ENCODE measurements at regions not wholly inside any gene's neighbourhood (a gene's known extent, or its start where the extent isn't known, plus 50 kb on each side); places are given as distances from the start of the nearest gene placed in this dataset.

GRCh38 chr1:13931226-13931625 is 231.2 kb downstream of the PRDM2 start:
- Histone ChIP-seq H3K36me3 (ENCODE audit: low read length) (no peaks in the 10 kb centered on the region), H3K9me3 (ENCODE audit: insufficient read depth, low read length) (no peaks in the 10 kb centered on the region), H3F3A (ENCODE audit: insufficient read depth) (no peaks in the 10 kb centered on the region), H3K27me3 (ENCODE audit: low read length) (no peaks in the 10 kb centered on the region), H3K9ac (ENCODE audit: low read length) (no peak overlapping the region), H3K4me3 (ENCODE audit: insufficient read depth, low read length, poor library complexity, severe bottlenecking) (no peak overlapping the region), H4K20me1 (ENCODE audit: low read depth, low read length) (no peaks in the 10 kb centered on the region), H3K9me2 (replicated peaks; ENCODE audit: insufficient read depth, low read length) (no peaks in the 10 kb centered on the region), H3K4me2 (ENCODE audit: low read depth, low read length, poor library complexity, severe bottlenecking) (no peak overlapping the region), H2AFZ (ENCODE audit: low read depth, low read length, severe bottlenecking) (no peak overlapping the region), H3K27ac (ENCODE audit: low read depth, low read length) (no peak overlapping the region), H3K79me2 (ENCODE audit: insufficient read depth, low read length) (no peaks in the 10 kb centered on the region)
- TF ChIP-seq CTCF (IDR thresholded peaks at IDR 0.05; ENCODE audit: insufficient read depth, low read length, poor library complexity, severe bottlenecking) = no peak
- TF ChIP-seq EZH2phosphoT487 (conservative IDR thresholded peaks at IDR 0.05; ENCODE audit: low read length) = no peak

- Histone ChIP-seq H3F3A (ENCODE audit: insufficient read depth) (no peaks in the 10 kb centered on the region), H4K20me1 (ENCODE audit: low read depth, low read length) (no peaks in the 10 kb centered on the region), H3K9ac (ENCODE audit: low read length) (no peak overlapping the region), H3K9me3 (ENCODE audit: insufficient read depth, low read length) (no peaks in the 10 kb centered on the region), H3K36me3 (ENCODE audit: low read length) (no peaks in the 10 kb centered on the region), H3K27ac (ENCODE audit: low read depth, low read length) (no peak overlapping the region), H3K79me2 (ENCODE audit: insufficient read depth, low read length) (no peaks in the 10 kb centered on the region), H2AFZ (ENCODE audit: low read depth, low read length, severe bottlenecking) (no peak overlapping the region), H3K27me3 (ENCODE audit: low read length) (no peaks in the 10 kb centered on the region), H3K4me3 (ENCODE audit: insufficient read depth, low read length, poor library complexity, severe bottlenecking) (no peak overlapping the region), H3K9me2 (replicated peaks; ENCODE audit: insufficient read depth, low read length) (no peaks in the 10 kb centered on the region), H3K4me2 (ENCODE audit: low read depth, low read length, poor library complexity, severe bottlenecking) (no peak overlapping the region)
- TF ChIP-seq EZH2phosphoT487 (conservative IDR thresholded peaks at IDR 0.05; ENCODE audit: low read length) (no peak), CTCF (IDR thresholded peaks at IDR 0.05; ENCODE audit: insufficient read depth, low read length, poor library complexity, severe bottlenecking) (no peak)
These were observed 235.3 kb downstream of the PRDM2 start for GRCh38 chr1:13935336-13935735.

- Histone ChIP-seq H3K36me3 (ENCODE audit: low read length) (0 out of 2 replicates have a peak, but pooled peaks cover 3% of the 10 kb centered on the region), H3F3A (ENCODE audit: insufficient read depth) (no peaks in the 10 kb centered on the region), H3K9ac (ENCODE audit: low read length) (no peak overlapping the region), H3K79me2 (ENCODE audit: insufficient read depth, low read length) (no peaks in the 10 kb centered on the region), H3K9me2 (replicated peaks; ENCODE audit: insufficient read depth, low read length) (no peaks in the 10 kb centered on the region), H3K4me2 (ENCODE audit: low read depth, low read length, poor library complexity, severe bottlenecking) (no peak overlapping the region), H3K27me3 (ENCODE audit: low read length) (0 out of 2 replicates have a peak, but pooled peaks cover 3% of the 10 kb centered on the region), H2AFZ (ENCODE audit: low read depth, low read length, severe bottlenecking) (no peak overlapping the region), H4K20me1 (ENCODE audit: low read depth, low read length) (no peaks in the 10 kb centered on the region), H3K27ac (ENCODE audit: low read depth, low read length) (no peak overlapping the region), H3K9me3 (ENCODE audit: insufficient read depth, low read length) (peaks cover 7% of the 10 kb centered on the region; the same call in 1 of the 2 replicates), H3K4me3 (ENCODE audit: insufficient read depth, low read length, poor library complexity, severe bottlenecking) (no peak overlapping the region)
- no peak for TF ChIP-seq CTCF (IDR thresholded peaks at IDR 0.05; ENCODE audit: insufficient read depth, low read length, poor library complexity, severe bottlenecking)
- no peak for TF ChIP-seq EZH2phosphoT487 (conservative IDR thresholded peaks at IDR 0.05; ENCODE audit: low read length)
These were observed 241.3 kb downstream of the PRDM2 start for GRCh38 chr1:13941315-13941714.

Measured in SU-DHL-6 (cell line).